MM.1S (cell line): ENCODE measurements at regions not wholly inside any gene's neighbourhood (a gene's known extent, or its start where the extent isn't known, plus 50 kb on each side); places are given as distances from the start of the nearest gene placed in this dataset.
"Not testable (repeated sequence)": the region's sequence is repeated elsewhere in the genome, so short reads cannot be mapped to it uniquely, and the experiment has no call there.

Experiments
- DNase-seq: peaks from one replicate; pipeline ENCODE4 v3.0.0-alpha.2; 2015
- H2AFZ ChIP-seq: fragments of 300-600 bp; sonication (generic); 2 replicates; pipeline ENCODE4 v1.6.0; 2016; ENCODE audit warnings: antibody characterized with exemption, low read length
- H3F3A ChIP-seq: fragments of 300-600 bp; sonication (generic); 2 replicates; pipeline ENCODE4 v1.6.1; 2016; ENCODE audit warnings: mild to moderate bottlenecking, antibody characterized with exemption, low read length, moderate library complexity, mixed read lengths; ENCODE audit not compliant: insufficient read depth
- H3K27ac ChIP-seq: fragments of 300-600 bp; sonication (generic); 2 replicates; pipeline ENCODE4 v1.5.1; 2016; ENCODE audit warnings: mild to moderate bottlenecking, low read length
- H3K27me3 ChIP-seq: fragments of 300-600 bp; sonication (generic); replicated peaks from 2 replicates; pipeline ENCODE4 v1.6.0; 2016; ENCODE audit warnings: low read length; ENCODE audit not compliant: insufficient read depth
- H3K36me3 ChIP-seq: fragments of 300-600 bp; sonication (generic); replicated peaks from 2 replicates; pipeline ENCODE4 v1.6.1; 2016; ENCODE audit warnings: mild to moderate bottlenecking, low read length, mixed read lengths; ENCODE audit not compliant: insufficient read depth
- H3K4me1 ChIP-seq: fragments of 300-600 bp; sonication (generic); 2 replicates; pipeline ENCODE4 v1.6.1; 2016; ENCODE audit warnings: low read length, mixed read lengths
- H3K4me2 ChIP-seq: fragments of 300-600 bp; sonication (generic); 2 replicates; pipeline ENCODE4 v1.6.0; 2016; ENCODE audit warnings: low read depth, low read length
- H3K4me3 ChIP-seq: fragments of 300-600 bp; sonication (generic); 2 replicates; pipeline ENCODE4 v1.5.1; 2016; ENCODE audit warnings: low read length, mixed read lengths
- H3K79me2 ChIP-seq: fragments of 300-600 bp; sonication (generic); 2 replicates; pipeline ENCODE4 v1.6.1; 2016; ENCODE audit warnings: mixed run types, low read length, mixed read lengths
- H3K9ac ChIP-seq: fragments of 300-600 bp; sonication (generic); 2 replicates; pipeline ENCODE4 v1.6.1; 2016; ENCODE audit warnings: low read length, mixed read lengths
- H3K9me2 ChIP-seq: fragments of 300-600 bp; sonication (generic); replicated peaks from 2 replicates; pipeline ENCODE4 v1.6.1; 2016; ENCODE audit warnings: mild to moderate bottlenecking, low read length, mixed read lengths; ENCODE audit not compliant: insufficient read depth
- H3K9me3 ChIP-seq: fragments of 300-600 bp; sonication (generic); replicated peaks from 2 replicates; pipeline ENCODE4 v1.6.1; 2016; ENCODE audit warnings: mild to moderate bottlenecking, low read length, mixed read lengths; ENCODE audit not compliant: insufficient read depth
- H4K20me1 ChIP-seq: fragments of 300-600 bp; sonication (generic); 2 replicates; pipeline ENCODE4 v1.6.1; 2016; ENCODE audit warnings: mild to moderate bottlenecking, low read length, moderate library complexity, mixed read lengths; ENCODE audit not compliant: insufficient read depth

DNA sequence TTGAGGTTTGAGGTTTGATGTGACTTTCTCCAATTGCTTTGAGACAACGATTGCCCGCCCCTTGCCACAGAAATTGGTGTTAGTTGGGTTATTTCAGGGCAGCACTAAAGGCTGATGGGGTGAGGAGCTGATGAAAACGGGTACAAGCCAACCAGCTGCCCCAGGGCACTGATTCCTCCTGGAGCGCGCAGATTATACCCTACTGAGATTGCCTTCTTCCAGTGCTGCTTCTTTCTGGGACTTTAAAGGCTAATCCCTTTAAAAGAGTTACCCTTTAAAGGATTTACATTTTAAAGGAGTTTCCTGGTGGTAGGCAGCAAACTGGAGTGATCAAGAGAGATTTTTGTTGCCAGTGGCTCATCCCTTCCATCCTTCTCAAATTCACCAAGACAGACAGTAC, 1903.3 kb downstream of the KHDRBS2 start:
- not testable (repeated sequence) for H2AFZ ChIP-seq, H3K9me2 ChIP-seq, H3K27me3 ChIP-seq, H4K20me1 ChIP-seq, H3K4me3 ChIP-seq, H3F3A ChIP-seq, H3K4me2 ChIP-seq, H3K79me2 ChIP-seq, H3K9ac ChIP-seq, H3K4me1 ChIP-seq, DNase-seq, H3K9me3 ChIP-seq, H3K36me3 ChIP-seq, H3K27ac ChIP-seq

DNA sequence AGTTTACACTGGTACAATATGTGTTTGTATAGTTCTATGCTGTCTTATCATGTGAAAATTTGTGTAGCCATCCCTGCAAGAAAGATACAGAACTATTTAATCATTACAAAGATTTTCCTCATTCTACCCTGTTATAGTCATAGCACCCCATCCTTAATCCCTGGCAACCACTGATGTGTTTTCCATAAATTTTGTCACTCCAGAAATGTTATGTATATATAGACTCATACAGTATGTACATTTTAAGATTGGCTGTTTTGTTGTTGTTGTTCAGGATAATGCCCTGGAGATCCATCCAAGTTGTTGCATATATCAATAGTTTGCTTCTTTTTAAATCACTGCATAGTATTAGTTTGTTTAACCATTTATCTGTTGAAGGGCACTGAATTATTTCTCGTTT, 1911.9 kb downstream of the KHDRBS2 start:
- H3K36me3 ChIP-seq, H3K9ac ChIP-seq, H3K27me3 ChIP-seq, H3K79me2 ChIP-seq, H3K4me1 ChIP-seq, H3K4me2 ChIP-seq, H3K9me2 ChIP-seq, H3K9me3 ChIP-seq, H3F3A ChIP-seq, DNase-seq, H4K20me1 ChIP-seq, H2AFZ ChIP-seq, H3K27ac ChIP-seq, H3K4me3 ChIP-seq: not testable (repeated sequence)

DNA sequence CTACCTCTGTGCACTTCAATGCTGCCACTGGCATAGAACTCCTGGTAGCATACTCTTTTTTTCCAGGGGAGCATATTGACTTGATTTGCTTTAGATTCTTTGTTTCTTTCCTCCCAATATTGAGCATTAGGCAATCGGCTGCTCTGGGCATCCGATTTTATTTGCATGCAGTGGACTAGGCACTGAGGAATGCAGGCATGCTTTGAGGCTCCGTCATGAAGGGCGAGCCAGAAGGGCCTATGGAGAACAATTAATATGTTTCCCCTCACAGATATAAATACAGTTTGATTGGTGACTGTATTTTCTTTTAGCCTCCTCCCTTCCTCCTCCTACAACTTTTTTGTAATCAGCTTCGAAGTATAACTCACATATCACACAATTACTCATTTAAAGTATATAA, 1918.2 kb downstream of the KHDRBS2 start:
- not testable (repeated sequence) for H3K9me3 ChIP-seq, H3K9me2 ChIP-seq, H3K9ac ChIP-seq, H3K4me3 ChIP-seq, H2AFZ ChIP-seq, DNase-seq, H3K27me3 ChIP-seq, H3K27ac ChIP-seq, H3F3A ChIP-seq, H3K79me2 ChIP-seq, H3K36me3 ChIP-seq, H3K4me1 ChIP-seq, H4K20me1 ChIP-seq, H3K4me2 ChIP-seq

DNA sequence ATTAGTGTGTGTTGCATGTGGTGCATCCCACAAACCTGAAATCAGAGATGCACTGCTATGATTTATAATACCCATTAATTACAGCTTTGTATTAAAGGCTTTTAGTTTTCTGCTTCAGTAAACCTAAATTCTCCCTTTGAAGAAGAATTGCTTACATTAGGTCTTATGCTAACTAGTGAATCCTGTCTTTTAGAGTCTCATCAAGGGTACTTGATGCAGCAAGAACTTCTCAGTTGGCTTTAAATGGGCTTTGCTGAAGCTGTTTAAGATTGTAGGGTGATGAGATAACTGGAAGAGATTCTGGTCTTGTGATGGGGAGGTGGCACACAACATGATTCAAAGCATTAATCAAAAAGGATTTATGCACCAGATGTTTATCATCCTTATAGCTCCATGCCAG, 1920.1 kb downstream of the KHDRBS2 start:
- H2AFZ ChIP-seq, H3K36me3 ChIP-seq, H3K27ac ChIP-seq, H3K27me3 ChIP-seq, H3K9ac ChIP-seq, H3K9me2 ChIP-seq, H3F3A ChIP-seq, H3K4me1 ChIP-seq, H3K4me3 ChIP-seq, H3K79me2 ChIP-seq, H4K20me1 ChIP-seq, H3K9me3 ChIP-seq, H3K4me2 ChIP-seq, DNase-seq: not testable (repeated sequence)

DNA sequence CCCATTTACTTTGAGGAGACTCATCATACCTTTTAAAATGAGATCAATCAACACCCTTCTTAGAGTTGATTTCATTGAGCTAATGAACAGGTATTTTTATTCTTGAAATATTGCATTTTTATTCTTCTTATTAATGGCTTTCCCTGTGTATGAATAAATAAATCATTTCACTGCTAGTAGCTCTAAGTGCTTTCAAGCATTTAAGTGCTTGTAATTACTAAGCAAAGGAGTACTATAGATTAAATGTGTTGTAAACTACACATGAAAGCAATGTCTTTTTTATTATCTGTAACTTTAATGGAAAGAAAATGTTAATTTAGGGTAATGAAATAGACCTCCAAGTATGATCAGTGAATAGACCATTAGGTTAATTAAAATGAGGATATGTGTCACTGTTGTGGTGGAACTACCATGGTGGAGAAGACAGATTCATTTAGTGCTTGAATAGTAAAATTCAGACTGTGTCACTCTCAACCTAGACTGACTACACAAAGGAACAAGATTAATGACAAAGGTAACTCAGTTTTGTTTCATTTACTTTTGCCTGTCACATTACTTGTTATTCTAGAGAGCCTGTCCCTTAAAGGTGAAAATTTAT, 1943.5 kb downstream of the KHDRBS2 start:
- not testable (repeated sequence) for H2AFZ ChIP-seq, H3K79me2 ChIP-seq, H3K4me1 ChIP-seq

DNA sequence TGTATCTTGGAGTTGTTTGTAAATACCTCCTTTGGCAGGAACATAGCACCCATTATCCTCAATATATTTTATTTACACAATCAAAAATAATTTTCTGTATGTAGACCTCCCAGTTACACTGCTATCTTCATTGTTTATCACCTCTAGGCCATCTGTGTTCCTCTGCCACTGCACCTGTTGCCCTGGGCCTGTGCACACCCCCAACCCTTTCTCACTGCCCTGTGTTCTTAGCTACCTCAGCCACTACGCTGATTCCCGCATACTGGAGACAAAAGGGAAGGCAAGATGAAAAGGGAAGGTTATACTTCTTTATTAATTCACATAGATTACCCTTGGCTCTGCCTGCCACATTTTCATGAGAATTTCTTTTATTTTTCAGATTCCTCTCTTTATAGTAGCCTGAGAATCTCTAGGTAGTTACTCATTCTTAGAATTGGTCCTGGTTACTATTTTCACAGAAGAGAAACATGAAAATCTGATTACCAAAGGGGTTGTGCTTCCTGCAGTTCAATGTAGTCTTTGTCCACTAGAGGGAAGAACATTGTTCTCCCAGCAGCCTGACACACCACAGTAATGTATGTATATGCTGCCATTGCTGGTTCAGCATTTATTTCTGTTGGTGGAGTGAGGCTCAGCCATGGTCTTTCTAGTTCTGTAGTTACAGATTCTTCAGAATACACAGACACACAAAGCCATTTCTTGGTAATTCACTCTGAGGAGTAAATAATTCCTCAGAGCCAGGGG, 1947.5 kb downstream of the KHDRBS2 start:
- not testable (repeated sequence) for H2AFZ ChIP-seq, H3K9ac ChIP-seq, H4K20me1 ChIP-seq, H3K4me2 ChIP-seq, H3K4me3 ChIP-seq, H3K27me3 ChIP-seq, H3F3A ChIP-seq, H3K4me1 ChIP-seq, H3K9me3 ChIP-seq, H3K9me2 ChIP-seq, H3K79me2 ChIP-seq, H3K36me3 ChIP-seq, H3K27ac ChIP-seq
- DNase-seq = peak; percentile 29

More for the DNA sequence above, 1943.5 kb downstream of the KHDRBS2 start:
- H4K20me1 ChIP-seq, H3K4me2 ChIP-seq, H3K36me3 ChIP-seq, DNase-seq, H3K9ac ChIP-seq, H3K4me3 ChIP-seq, H3F3A ChIP-seq, H3K9me3 ChIP-seq, H3K9me2 ChIP-seq, H3K27ac ChIP-seq, H3K27me3 ChIP-seq: not testable (repeated sequence)

DNA sequence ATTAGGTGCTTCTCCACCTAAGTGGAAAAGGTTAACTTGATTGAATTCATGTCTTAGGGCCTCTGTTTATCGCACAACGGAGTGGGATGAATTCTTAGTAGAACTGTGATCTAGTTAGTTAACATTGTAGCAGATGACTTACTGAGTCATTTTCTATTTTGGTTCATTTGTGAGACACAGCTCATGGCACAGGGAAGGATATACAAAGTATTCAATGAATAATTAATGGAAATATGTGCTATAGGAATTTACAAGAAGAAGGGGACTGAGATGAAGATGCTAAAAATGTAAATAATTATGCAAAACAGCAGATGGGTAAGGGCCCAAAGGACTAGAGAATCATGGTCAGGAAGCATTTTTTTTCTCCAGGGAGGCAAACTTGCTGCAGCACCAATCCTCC, 1950.9 kb downstream of the KHDRBS2 start:
- H3K4me1 ChIP-seq, H3K27me3 ChIP-seq, H3F3A ChIP-seq, H3K36me3 ChIP-seq, H3K79me2 ChIP-seq, H3K9ac ChIP-seq, H3K9me2 ChIP-seq, H3K4me3 ChIP-seq, H2AFZ ChIP-seq, H3K4me2 ChIP-seq, H4K20me1 ChIP-seq, H3K27ac ChIP-seq, DNase-seq, H3K9me3 ChIP-seq: not testable (repeated sequence)

DNA sequence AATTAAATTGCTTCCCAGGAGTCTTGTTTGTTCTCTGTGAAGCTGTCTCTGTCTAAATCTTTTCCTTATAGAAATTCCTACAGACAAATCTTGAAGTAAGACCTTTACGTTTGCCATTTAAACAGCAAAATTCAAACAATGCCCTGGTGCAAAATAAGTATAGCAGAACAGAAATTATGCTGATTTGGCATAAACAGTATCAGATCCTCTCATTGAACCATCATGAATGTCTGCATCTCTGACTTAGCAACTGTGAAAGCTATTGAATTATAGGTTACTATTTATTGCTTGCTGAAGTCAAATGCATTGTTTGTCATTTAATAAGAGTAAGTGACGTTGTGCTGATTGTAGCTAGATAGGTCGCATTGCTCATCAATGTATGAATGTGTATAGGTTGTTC, 1952.3 kb downstream of the KHDRBS2 start:
- not testable (repeated sequence) for H3K4me3 ChIP-seq, H3K79me2 ChIP-seq, H3K4me2 ChIP-seq, H3K9me3 ChIP-seq, H2AFZ ChIP-seq, H3K36me3 ChIP-seq, H3K27ac ChIP-seq, H3K9me2 ChIP-seq, H3K27me3 ChIP-seq, H3K4me1 ChIP-seq, H3K9ac ChIP-seq, H3F3A ChIP-seq, DNase-seq, H4K20me1 ChIP-seq
